Ishikawa (cell line): ENCODE measurements at regions not wholly inside any gene's neighbourhood (a gene's known extent, or its start where the extent isn't known, plus 50 kb on each side); places are given as distances from the start of the nearest gene placed in this dataset.

Source experiments
- CEBPB ChIP-seq: IDR thresholded peaks from 2 replicates; pipeline ENCODE4 v1.6.1; 2012
- CREB1 ChIP-seq: IDR thresholded peaks from 2 replicates; pipeline ENCODE4 v1.6.1; 2012; ENCODE audit warnings: low read depth
- EGR1 ChIP-seq: IDR thresholded peaks from 2 replicates; pipeline ENCODE4 v1.6.1; 2012
- EP300 ChIP-seq: IDR thresholded peaks from 2 replicates; pipeline ENCODE4 v1.6.1; 2012; ENCODE audit warnings: borderline replicate concordance
- FOXM1 ChIP-seq: IDR thresholded peaks from 2 replicates; pipeline ENCODE4 v1.6.1; 2012; ENCODE audit warnings: low read depth, borderline replicate concordance
- NFIC ChIP-seq: IDR thresholded peaks from 2 replicates; pipeline ENCODE4 v1.6.1; 2012
- RAD21 ChIP-seq: IDR thresholded peaks from 2 replicates; pipeline ENCODE4 v1.6.1; 2012; ENCODE audit warnings: low read depth
- TAF1 ChIP-seq: IDR thresholded peaks from 2 replicates; pipeline ENCODE4 v1.6.1; 2012; ENCODE audit warnings: low read depth, mild to moderate bottlenecking
- TCF12 ChIP-seq: IDR thresholded peaks from 2 replicates; pipeline ENCODE4 v1.6.1; 2012; ENCODE audit warnings: low read depth
- TEAD4 ChIP-seq: IDR thresholded peaks from 2 replicates; pipeline ENCODE4 v1.6.1; 2012
- USF1 ChIP-seq: IDR thresholded peaks from 2 replicates; pipeline ENCODE4 v1.6.1; 2012
- YY1 ChIP-seq: IDR thresholded peaks from 2 replicates; pipeline ENCODE4 v1.6.1; 2012; ENCODE audit warnings: low read depth
- ZBTB7A ChIP-seq: IDR thresholded peaks from 2 replicates; pipeline ENCODE4 v1.6.1; 2012; ENCODE audit warnings: low read depth
- TF ChIP-seq, protein P1 (sequence below): IDR thresholded peaks from 2 replicates; pipeline ENCODE4 v1.6.1; 2012
- TF ChIP-seq, protein P2 (sequence below): IDR thresholded peaks from 2 replicates; pipeline ENCODE4 v1.6.1; 2012; ENCODE audit warnings: low read depth, mild to moderate bottlenecking

GRCh38 chr11:23997356-23997755 lies 499.5 kb upstream of the LUZP2 start:
- TF ChIP-seq CEBPB (no peak), EP300 (no peak), CREB1 (no peak), TAF1 (no peak), ZBTB7A (no peak), FOXM1 (no peak), NFIC (no peak), TEAD4 (no peak), RAD21 (no peak), TCF12 (no peak), USF1 (no peak), EGR1 (no peak), YY1 (no peak)
- TF ChIP-seq, protein P1, sequence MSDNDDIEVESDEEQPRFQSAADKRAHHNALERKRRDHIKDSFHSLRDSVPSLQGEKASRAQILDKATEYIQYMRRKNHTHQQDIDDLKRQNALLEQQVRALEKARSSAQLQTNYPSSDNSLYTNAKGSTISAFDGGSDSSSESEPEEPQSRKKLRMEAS = no peak
- TF ChIP-seq, protein P2, sequence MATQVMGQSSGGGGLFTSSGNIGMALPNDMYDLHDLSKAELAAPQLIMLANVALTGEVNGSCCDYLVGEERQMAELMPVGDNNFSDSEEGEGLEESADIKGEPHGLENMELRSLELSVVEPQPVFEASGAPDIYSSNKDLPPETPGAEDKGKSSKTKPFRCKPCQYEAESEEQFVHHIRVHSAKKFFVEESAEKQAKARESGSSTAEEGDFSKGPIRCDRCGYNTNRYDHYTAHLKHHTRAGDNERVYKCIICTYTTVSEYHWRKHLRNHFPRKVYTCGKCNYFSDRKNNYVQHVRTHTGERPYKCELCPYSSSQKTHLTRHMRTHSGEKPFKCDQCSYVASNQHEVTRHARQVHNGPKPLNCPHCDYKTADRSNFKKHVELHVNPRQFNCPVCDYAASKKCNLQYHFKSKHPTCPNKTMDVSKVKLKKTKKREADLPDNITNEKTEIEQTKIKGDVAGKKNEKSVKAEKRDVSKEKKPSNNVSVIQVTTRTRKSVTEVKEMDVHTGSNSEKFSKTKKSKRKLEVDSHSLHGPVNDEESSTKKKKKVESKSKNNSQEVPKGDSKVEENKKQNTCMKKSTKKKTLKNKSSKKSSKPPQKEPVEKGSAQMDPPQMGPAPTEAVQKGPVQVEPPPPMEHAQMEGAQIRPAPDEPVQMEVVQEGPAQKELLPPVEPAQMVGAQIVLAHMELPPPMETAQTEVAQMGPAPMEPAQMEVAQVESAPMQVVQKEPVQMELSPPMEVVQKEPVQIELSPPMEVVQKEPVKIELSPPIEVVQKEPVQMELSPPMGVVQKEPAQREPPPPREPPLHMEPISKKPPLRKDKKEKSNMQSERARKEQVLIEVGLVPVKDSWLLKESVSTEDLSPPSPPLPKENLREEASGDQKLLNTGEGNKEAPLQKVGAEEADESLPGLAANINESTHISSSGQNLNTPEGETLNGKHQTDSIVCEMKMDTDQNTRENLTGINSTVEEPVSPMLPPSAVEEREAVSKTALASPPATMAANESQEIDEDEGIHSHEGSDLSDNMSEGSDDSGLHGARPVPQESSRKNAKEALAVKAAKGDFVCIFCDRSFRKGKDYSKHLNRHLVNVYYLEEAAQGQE = no peak

- TF ChIP-seq ZBTB7A (no peak), TEAD4 (no peak), EP300 (no peak), USF1 (no peak), CREB1 (no peak), NFIC (no peak), CEBPB (no peak)
- TF ChIP-seq, protein P1 = no peak
- TF ChIP-seq, protein P2 = no peak
These were observed 491.5 kb upstream of the LUZP2 start for GRCh38 chr11:24005202-24005876.

- TF ChIP-seq TAF1 (no peak), NFIC (no peak), FOXM1 (no peak), EGR1 (no peak), ZBTB7A (no peak), USF1 (no peak), TCF12 (no peak), EP300 (no peak), CEBPB (no peak), RAD21 (no peak), CREB1 (no peak), YY1 (no peak), TEAD4 (no peak)
- TF ChIP-seq, protein P1 = no peak
- TF ChIP-seq, protein P2 = no peak
These were observed 453.0 kb upstream of the LUZP2 start for GRCh38 chr11:24043842-24044241.

GRCh38 chr11:24046731-24047130 lies 450.1 kb upstream of the LUZP2 start:
- TF ChIP-seq ZBTB7A = no peak
